GM13976 (cell line): ENCODE measurements at regions not wholly inside any gene's neighbourhood (a gene's known extent, or its start where the extent isn't known, plus 50 kb on each side); places are given as distances from the start of the nearest gene placed in this dataset.

ENCODE experiments used
- DNase-seq: peaks from one replicate; pipeline ENCODE4 v3.0.0; 2012; ENCODE audit warnings: low spot score
- in situ Hi-C: fragments of 300-500 bp; cut with MboI; formaldehyde crosslinking; loops from one replicate; pipeline ENCODE4 v1.12.0; 2022; ENCODE audit warnings: low sequenced_read_pairs, mixed read lengths, inconsistent platforms; ENCODE audit not compliant: unreplicated experiment
- TF ChIP-seq, protein P1 (sequence below): IDR thresholded peaks from 2 replicates; pipeline ENCODE4 v1.5.1; 2012; ENCODE audit warnings: borderline replicate concordance, mild to moderate bottlenecking; ENCODE audit not compliant: insufficient read depth; ENCODE audit errors: extremely low read depth, missing control alignments, control extremely low read depth

DNA sequence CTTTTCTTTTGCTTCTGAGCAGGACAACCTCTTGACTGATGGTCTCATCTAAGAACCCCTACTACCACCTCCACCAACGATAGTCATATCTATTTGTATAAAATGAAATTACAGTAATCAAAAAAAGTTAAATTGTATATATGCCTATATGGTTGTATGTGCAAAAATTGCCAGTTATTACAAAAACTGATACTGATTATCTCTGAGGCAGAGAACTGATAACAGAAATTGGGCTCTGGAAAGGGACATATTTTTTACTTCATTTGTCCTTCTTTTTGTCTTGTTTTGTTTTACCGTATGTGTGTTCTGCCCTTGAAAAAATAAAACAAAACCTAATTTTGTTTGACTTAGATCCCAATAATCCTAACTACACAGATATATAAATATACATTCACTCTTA is 574.4 kb upstream of the NOX3 start:
- no peak for DNase-seq
- TF ChIP-seq, protein P1, sequence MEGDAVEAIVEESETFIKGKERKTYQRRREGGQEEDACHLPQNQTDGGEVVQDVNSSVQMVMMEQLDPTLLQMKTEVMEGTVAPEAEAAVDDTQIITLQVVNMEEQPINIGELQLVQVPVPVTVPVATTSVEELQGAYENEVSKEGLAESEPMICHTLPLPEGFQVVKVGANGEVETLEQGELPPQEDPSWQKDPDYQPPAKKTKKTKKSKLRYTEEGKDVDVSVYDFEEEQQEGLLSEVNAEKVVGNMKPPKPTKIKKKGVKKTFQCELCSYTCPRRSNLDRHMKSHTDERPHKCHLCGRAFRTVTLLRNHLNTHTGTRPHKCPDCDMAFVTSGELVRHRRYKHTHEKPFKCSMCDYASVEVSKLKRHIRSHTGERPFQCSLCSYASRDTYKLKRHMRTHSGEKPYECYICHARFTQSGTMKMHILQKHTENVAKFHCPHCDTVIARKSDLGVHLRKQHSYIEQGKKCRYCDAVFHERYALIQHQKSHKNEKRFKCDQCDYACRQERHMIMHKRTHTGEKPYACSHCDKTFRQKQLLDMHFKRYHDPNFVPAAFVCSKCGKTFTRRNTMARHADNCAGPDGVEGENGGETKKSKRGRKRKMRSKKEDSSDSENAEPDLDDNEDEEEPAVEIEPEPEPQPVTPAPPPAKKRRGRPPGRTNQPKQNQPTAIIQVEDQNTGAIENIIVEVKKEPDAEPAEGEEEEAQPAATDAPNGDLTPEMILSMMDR = no peak
- in situ Hi-C loops = no loop called here

DNA sequence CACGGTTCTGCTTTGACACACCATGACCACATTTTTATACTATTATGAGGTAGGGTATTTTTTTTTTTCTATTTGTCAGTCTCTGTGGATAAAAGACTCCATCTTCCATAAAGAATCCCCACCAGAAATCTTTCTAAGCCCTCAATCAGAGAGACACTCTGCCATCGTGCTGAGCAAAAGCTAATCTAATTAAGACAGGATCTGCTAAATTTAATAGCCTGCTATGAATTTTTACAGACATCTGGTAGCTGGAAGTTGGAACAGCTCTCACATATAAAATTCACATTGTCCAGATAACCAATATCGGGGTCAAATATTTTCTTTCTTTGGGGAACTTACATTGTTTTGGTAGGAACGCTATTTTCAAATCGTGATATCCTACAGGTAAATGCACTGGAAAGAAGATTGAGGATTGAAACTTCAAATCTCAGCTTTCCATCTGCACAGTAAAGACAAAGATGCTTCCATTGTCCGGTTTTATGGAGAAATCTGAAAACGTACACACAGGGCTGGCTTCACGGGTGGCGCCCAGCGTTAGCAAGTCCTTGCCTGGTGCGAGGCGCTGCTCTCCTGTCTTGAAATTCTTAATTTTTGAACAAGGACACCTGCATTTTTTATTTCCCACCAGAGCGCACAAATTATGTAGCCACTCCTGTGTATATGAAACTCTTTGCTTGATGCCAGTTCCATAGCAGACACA is 573.8 kb upstream of the NOX3 start:
- DNase-seq = no peak
- TF ChIP-seq, protein P1 = no peak
- in situ Hi-C loops = no loop called here

DNA sequence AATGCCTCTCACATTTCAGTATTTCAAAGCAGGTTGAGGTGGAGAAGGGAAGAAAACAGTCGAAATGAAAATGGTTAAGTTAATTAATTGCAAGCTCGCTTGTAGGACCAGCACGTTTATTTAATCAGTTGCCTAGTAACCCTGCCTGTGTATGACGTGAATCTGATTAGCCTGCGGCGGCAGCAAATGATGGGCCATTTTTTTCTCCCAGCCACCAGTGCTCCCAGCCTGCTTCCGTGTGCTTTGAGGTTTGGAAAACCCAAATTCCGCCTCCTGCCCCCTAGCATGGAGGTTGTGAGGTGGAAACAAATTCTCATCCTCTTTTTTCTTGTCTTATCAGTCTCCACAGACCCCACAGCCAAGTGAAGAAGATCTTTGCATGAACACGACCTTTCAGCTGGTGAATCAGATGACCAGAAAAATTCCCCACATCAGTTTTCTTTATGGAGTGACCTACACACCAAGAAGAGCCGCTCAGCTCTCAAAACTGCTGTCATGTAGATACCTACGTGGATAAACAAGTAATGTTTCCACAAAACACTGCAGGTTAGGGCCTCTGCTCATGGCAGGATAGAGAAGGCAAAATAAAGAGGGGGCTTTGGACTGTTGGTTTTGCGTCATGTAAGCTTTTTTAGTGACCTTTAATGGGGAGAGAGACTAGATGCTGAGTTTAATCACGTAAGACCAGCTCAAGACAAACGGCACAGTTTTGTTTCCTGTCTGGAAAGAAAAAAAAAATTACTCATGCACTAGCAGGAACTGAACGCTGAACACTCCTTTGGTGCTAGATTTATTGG is 572.9 kb upstream of the NOX3 start:
- DNase-seq = no peak
- TF ChIP-seq, protein P1 = no peak
- in situ Hi-C loops = no loop called here

DNA sequence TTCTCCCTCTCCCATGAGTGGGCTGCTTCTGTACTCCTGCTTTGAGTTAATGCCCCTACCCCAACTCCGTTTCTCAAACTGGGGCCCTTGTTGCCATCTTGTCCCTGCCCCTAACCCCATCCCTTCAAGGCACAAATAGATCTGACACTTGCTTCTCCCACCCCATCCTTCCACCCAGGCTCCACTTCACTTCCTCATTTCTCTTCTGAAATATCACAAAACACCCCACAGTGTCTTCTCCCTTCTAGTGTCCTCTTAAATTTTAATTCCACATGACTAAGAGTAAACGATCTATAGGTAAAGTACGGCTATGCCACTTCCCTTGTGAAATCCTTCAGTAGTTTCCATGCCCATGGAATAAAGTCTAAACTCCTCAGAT is 571.6 kb upstream of the NOX3 start:
- no peak for DNase-seq
- TF ChIP-seq, protein P1 = no peak
- in situ Hi-C loops = no loop called here

DNA sequence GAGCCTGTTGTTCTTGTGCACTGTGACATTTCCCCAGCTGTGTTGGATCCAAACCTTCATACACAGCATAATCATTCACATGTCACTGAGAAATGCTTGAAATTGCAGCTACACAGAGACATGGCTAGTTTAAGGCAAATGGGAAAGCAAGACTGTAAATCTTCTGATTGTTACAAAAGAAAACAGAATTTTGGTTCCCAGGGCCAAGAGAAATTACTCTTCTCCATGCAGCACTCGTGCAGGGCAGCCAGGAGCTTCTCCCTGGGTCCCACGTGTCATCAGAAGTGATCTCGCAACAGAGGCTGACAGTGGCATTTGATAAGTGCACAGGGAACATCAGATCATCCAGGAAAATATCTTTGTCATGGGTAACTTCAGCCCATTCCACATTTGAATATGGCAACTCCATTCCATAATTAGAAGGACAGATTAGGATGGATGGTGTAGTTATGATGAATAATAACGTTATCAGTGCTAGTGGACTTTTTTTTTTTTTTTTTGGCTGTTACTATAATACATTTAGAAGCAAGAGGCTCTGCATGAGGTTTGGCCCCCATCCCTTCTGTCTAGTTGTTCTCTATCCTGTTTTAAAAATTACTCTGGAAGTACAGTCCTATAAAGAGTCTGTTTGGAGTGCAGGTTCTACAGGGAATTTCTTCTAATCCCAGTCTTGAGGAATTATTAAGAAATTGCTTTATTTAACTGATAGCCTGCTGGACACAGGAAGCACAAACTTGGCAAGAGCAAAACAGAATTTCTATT is 571.0 kb upstream of the NOX3 start:
- DNase-seq = no peak
- TF ChIP-seq, protein P1 = no peak
- in situ Hi-C loops = no loop called here

DNA sequence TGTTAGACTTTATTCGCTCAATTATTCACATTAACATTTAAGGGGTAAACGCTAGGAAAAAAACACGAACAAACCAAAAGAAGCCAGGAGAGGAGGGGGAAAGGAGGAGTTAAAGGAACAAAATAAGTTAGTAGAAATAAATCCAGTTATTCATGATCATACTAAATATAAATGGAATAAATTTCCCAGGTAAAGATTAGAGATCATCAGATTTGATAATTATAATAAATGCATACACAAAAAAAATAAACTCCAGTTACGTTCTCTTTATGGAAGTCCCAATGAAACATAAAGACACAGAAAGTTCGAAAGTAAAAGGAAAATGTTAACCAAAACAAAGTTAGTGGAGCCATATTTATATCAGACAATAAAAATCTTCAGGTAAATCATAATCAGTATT is 568.7 kb upstream of the NOX3 start:
- DNase-seq = no peak
- TF ChIP-seq, protein P1 = no peak
- in situ Hi-C loops = no loop called here
